Mucosa of rectum (tissue), 2 donors: ENCODE measurements at regions not wholly inside any gene's neighbourhood (a gene's known extent, or its start where the extent isn't known, plus 50 kb on each side); places are given as distances from the start of the nearest gene placed in this dataset.

Experiments
- H3K27ac ChIP-seq, 2 donors: one replicate each; pipeline ENCODE4 v1.7.0; 2013; ENCODE audit warnings: inconsistent platforms in 2 of 2, low read depth in 2 of 2, low read length in 2 of 2
- H3K27me3 ChIP-seq, 2 donors: one replicate each; pipeline ENCODE4 v1.7.0; 2013; ENCODE audit warnings: low read length in 2 of 2; ENCODE audit not compliant: control insufficient read depth in 2 of 2, insufficient read depth in 2 of 2
- H3K36me3 ChIP-seq, 2 donors: one replicate each; pipeline ENCODE4 v1.7.0; 2013; ENCODE audit warnings: low read length in 2 of 2; ENCODE audit not compliant: control insufficient read depth in 2 of 2, insufficient read depth in 2 of 2
- H3K4me1 ChIP-seq, 2 donors: one replicate each; pipeline ENCODE4 v1.7.0; 2013; ENCODE audit warnings: low read length in 2 of 2, mild to moderate bottlenecking in 1 of 2; ENCODE audit not compliant: control insufficient read depth in 2 of 2, insufficient read depth in 2 of 2
- H3K4me3 ChIP-seq, 2 donors: one replicate each; pipeline ENCODE4 v1.7.0; 2013; ENCODE audit warnings: low read length in 2 of 2
- H3K9ac ChIP-seq, 2 donors: one replicate each; pipeline ENCODE4 v1.7.0; 2013; ENCODE audit warnings: low read length in 2 of 2, low read depth in 1 of 2, mild to moderate bottlenecking in 1 of 2
- H3K9me3 ChIP-seq, 2 donors: one replicate each; pipeline ENCODE4 v1.7.0; 2013; ENCODE audit warnings: low read length in 2 of 2; ENCODE audit not compliant: control insufficient read depth in 2 of 2
- donor health status: healthy.
- donor health status: Normal muscosa, but diverticular disease.

DNA sequence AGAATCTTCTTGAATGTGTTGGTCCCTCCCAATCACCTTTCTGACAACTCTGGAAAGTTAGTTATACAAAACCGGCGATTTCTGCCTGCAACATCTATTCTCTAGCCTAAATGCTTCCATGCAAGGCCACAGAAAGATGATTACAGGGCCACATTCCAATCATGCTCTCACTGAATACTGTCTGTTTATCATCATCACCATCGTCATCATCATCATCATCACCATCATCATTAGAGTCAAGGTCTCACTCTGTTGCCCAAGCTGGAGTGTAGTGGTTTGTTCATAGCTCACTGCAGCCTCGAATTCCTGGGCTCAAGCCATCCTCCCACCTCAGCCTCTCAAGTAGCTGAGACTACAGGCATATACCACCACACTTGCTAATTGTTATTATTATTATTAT is 521.2 kb upstream of the DAB1 start:
- no peaks in the 10 kb centered on the region for H3K36me3 ChIP-seq
- no peak overlapping the region for H3K4me3 ChIP-seq
- H3K9ac ChIP-seq: no peak overlapping the region
- no peaks in the 10 kb centered on the region for H3K27me3 ChIP-seq
- no peaks in the 10 kb centered on the region for H3K9me3 ChIP-seq
- no peaks in the 10 kb centered on the region for H3K4me1 ChIP-seq
- no peak overlapping the region for H3K27ac ChIP-seq

DNA sequence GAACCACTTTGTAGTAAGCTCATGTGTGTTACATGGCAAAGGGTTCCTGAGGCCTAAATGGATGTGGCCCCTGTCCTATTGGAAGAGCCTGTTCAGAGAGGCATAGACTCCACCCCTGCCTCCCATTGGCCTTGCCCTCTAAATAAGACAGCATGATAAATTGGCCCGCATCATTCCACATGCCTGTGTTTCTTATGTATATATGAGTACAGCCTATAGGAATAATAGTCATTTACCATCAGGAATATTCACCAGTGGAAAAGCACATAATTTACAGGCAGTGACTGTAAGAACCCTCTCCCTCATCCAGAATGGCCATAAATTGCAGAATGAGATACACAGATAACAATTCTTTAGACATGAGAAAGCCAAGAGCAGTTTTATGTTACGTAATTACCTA is 519.5 kb upstream of the DAB1 start:
- H3K4me1 ChIP-seq: no peaks in the 10 kb centered on the region
- no peaks in the 10 kb centered on the region for H3K27me3 ChIP-seq
- H3K27ac ChIP-seq: no peak overlapping the region
- no peaks in the 10 kb centered on the region for H3K9me3 ChIP-seq
- H3K9ac ChIP-seq: no peak overlapping the region
- H3K36me3 ChIP-seq: no peaks in the 10 kb centered on the region
- H3K4me3 ChIP-seq: no peak overlapping the region

DNA sequence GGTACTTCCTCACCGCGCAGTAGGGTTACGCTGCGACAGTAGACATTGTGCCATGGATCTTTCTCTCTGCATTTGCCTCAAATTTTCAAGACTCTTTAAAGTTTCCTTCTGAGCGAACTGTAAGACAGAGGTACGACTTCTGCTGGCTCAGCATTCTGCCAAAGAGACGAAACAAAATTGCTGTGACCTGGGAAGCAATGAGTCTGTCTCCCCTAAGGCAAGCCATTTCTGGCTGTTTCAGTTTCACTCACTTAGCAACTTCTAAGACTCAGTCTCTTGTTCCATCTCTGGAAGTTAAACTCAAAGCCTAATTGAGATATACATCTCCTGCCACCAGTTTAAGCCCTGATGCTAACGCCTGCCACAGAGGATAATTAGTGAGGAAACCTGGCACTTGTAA is 510.9 kb upstream of the DAB1 start:
- H3K4me3 ChIP-seq: no peak overlapping the region
- H3K36me3 ChIP-seq: no peaks in the 10 kb centered on the region
- H3K27me3 ChIP-seq: no peaks in the 10 kb centered on the region
- H3K9me3 ChIP-seq: no peaks in the 10 kb centered on the region
- H3K9ac ChIP-seq: no peak overlapping the region
- H3K27ac ChIP-seq: no peak overlapping the region
- no peaks in the 10 kb centered on the region for H3K4me1 ChIP-seq

GRCh38 chr1:57927003-57927402 is 503.1 kb upstream of the DAB1 start:
- Histone ChIP-seq H3K4me3 (no peak overlapping the region), H3K27me3 (no peaks in the 10 kb centered on the region), H3K4me1 (no peaks in the 10 kb centered on the region), H3K27ac (no peak overlapping the region), H3K9ac (no peak overlapping the region), H3K36me3 (no peaks in the 10 kb centered on the region), H3K9me3 (no peaks in the 10 kb centered on the region)

DNA sequence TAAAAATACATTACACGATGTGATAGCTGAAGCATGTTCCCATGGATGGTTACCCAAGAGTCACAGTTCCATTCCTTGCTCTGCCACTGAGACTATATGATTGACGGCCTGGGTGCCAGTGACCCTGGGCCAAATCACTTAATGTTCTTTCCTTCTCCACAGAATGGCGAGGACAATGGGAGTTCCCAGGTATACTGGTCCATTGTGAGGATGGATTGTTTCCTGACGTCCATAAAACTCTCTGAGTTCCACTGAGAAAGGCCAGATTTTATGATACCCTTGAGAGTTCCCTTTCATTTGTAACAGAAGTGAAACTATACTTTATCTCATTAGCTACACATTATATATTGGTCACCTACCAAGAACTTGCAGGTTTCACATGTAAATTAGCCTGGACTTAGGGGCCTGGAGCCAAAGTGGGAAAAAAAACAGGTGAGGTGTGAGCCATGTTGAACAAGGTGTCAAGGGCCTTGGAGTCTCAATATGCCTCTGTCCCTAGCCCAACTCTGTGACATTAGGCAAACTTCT is 502.2 kb upstream of the DAB1 start:
- Histone ChIP-seq H3K4me3 (no peak overlapping the region), H3K27ac (no peak overlapping the region), H3K4me1 (no peaks in the 10 kb centered on the region), H3K27me3 (no peaks in the 10 kb centered on the region), H3K9me3 (no peaks in the 10 kb centered on the region), H3K36me3 (no peaks in the 10 kb centered on the region), H3K9ac (no peak overlapping the region)

DNA sequence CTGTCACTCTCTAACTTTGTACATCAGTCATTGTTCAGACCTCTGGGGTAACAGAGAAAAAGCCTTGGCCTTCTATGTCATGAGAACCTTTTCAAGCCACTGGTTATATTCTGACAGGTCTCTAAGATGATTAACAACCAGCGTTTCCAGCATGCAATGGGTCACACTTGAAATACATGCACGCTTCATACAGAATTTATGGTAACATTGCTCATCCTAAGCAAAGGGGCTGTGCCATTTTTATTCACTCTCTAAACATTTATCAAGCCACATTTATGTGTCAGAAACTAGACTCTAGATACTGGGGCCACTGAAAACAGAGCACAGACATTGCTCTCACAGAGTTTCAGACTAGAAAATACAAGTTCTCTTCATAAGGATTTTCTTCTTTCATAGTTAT is 501.4 kb upstream of the DAB1 start:
- Histone ChIP-seq H3K27me3 (no peaks in the 10 kb centered on the region), H3K4me3 (no peak overlapping the region), H3K4me1 (no peaks in the 10 kb centered on the region), H3K36me3 (no peaks in the 10 kb centered on the region), H3K9me3 (no peaks in the 10 kb centered on the region), H3K27ac (no peak overlapping the region), H3K9ac (no peak overlapping the region)

DNA sequence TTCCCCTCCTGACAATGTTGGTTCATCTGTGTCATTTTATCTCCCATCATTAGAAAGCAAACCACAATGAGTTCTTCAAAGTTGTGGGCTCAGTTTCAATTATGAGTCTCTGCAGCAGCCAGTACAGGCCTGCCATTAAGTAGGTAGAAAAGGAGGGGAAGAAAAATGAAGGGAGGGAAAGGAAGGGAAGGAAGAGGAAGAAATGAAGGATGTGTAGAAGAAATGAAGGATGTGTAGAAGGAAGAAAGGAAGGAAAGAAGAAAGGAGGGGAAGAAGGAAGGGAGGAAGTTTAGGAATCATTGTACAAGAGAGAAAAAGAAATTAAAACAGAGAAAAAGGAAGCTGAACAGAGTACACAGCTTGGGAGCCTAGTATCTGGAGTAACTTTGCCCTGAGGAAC is 498.3 kb upstream of the DAB1 start:
- Histone ChIP-seq H3K27me3 (no peaks in the 10 kb centered on the region), H3K27ac (no peak overlapping the region), H3K9ac (no peak overlapping the region), H3K36me3 (no peaks in the 10 kb centered on the region), H3K4me1 (no peaks in the 10 kb centered on the region), H3K9me3 (no peaks in the 10 kb centered on the region), H3K4me3 (no peak overlapping the region)

DNA sequence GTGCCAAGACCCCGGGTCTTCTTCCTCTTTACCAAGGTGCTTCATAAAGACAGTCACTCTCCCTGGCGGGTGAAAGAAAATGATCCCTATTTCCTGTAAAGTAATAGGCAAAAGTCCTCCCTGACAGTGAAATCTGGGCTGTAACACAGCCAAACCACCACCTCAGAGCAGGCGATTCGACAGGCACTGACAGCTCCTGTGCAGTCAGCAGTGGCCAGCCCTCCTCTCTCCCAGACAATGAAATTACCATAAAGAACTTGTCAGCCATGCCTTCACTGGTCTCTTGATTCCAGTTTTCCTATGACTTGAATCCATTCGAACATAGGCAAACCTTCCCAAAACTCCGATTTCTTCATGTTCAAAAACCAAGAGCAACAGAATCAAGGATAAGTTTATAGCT is 492.2 kb upstream of the DAB1 start:
- no peaks in the 10 kb centered on the region for H3K9me3 ChIP-seq
- no peaks in the 10 kb centered on the region for H3K4me1 ChIP-seq
- H3K36me3 ChIP-seq: no peaks in the 10 kb centered on the region
- no peaks in the 10 kb centered on the region for H3K27me3 ChIP-seq
- H3K9ac ChIP-seq: no peak overlapping the region
- no peak overlapping the region for H3K4me3 ChIP-seq
- no peak overlapping the region for H3K27ac ChIP-seq

GRCh38 chr1:57911427-57911826 is 487.6 kb upstream of the DAB1 start:
- Histone ChIP-seq H3K4me3 (no peak overlapping the region), H3K4me1 (no peaks in the 10 kb centered on the region), H3K9me3 (no peaks in the 10 kb centered on the region), H3K36me3 (no peaks in the 10 kb centered on the region), H3K27ac (no peak overlapping the region), H3K27me3 (no peaks in the 10 kb centered on the region), H3K9ac (no peak overlapping the region)

GRCh38 chr1:57910782-57911181 is 486.9 kb upstream of the DAB1 start:
- no peak overlapping the region for H3K4me3 ChIP-seq
- no peaks in the 10 kb centered on the region for H3K9me3 ChIP-seq
- H3K27me3 ChIP-seq: no peaks in the 10 kb centered on the region
- no peaks in the 10 kb centered on the region for H3K4me1 ChIP-seq
- H3K36me3 ChIP-seq: no peaks in the 10 kb centered on the region
- no peak overlapping the region for H3K27ac ChIP-seq
- H3K9ac ChIP-seq: no peak overlapping the region

DNA sequence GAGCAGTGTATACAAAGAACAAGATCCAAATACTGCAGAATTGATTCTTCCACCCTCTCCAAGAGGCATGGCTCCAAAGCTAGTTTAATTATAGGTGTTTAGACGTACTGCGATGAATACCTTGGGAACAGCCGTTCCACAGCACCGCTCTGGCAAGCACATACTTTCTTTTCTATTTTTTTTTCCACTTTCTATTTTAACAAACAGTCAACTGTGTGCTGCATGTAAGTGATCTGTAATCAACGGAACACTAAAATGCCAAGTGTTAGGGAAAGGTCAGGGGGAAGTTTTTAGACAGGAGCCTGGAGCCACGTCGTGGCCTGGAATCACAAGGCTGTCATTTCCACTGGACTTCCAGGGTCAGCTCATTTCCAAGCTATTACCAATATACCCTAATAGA is 486.4 kb upstream of the DAB1 start:
- Histone ChIP-seq H3K27me3 (no peaks in the 10 kb centered on the region), H3K9me3 (no peaks in the 10 kb centered on the region), H3K9ac (no peak overlapping the region), H3K4me1 (no peaks in the 10 kb centered on the region), H3K4me3 (no peak overlapping the region), H3K36me3 (no peaks in the 10 kb centered on the region), H3K27ac (no peak overlapping the region)
